Neuronal stem cell (in vitro differentiated cells): ENCODE measurements at regions not wholly inside any gene's neighbourhood (a gene's known extent, or its start where the extent isn't known, plus 50 kb on each side); places are given as distances from the start of the nearest gene placed in this dataset.

Source experiments
- DNase-seq: peaks from one replicate; pipeline ENCODE4 v3.0.0-alpha.2; 2013; ENCODE audit warnings: low spot score
- H2AFZ ChIP-seq: one replicate; pipeline ENCODE4 v1.6.1; 2013; ENCODE audit warnings: mild to moderate bottlenecking, low read length, inconsistent platforms
- H2AK5ac ChIP-seq: 2 replicates; pipeline ENCODE4 v1.6.1; 2013; ENCODE audit warnings: low read depth, mild to moderate bottlenecking, inconsistent platforms, low read length, moderate library complexity, mixed read lengths
- H2BK120ac ChIP-seq: 2 replicates; pipeline ENCODE4 v1.6.1; 2013; ENCODE audit warnings: low read depth, mild to moderate bottlenecking, inconsistent platforms, low read length, moderate library complexity, mixed read lengths
- H2BK12ac ChIP-seq: one replicate; pipeline ENCODE4 v1.6.1; 2013; ENCODE audit warnings: low read length, inconsistent platforms
- H2BK15ac ChIP-seq: 2 replicates; pipeline ENCODE4 v1.6.1; 2013; ENCODE audit warnings: mild to moderate bottlenecking, low read length, inconsistent platforms, mixed read lengths
- H2BK5ac ChIP-seq: one replicate; pipeline ENCODE4 v1.6.1; 2013; ENCODE audit warnings: inconsistent platforms, mild to moderate bottlenecking, low read length, moderate library complexity
- H3K14ac ChIP-seq: one replicate; pipeline ENCODE4 v1.6.1; 2013; ENCODE audit warnings: low read length, inconsistent platforms
- H3K18ac ChIP-seq: 2 replicates; pipeline ENCODE4 v1.6.1; 2013; ENCODE audit warnings: low read length, inconsistent platforms
- H3K23ac ChIP-seq: 2 replicates; pipeline ENCODE4 v1.6.1; 2013; ENCODE audit warnings: low read depth, mild to moderate bottlenecking, mixed read lengths, low read length, inconsistent platforms; ENCODE audit not compliant: poor library complexity
- H3K27ac ChIP-seq: replicated peaks from 3 replicates; pipeline ENCODE4 v1.5.1; 2013; ENCODE audit warnings: low read length, inconsistent platforms
- H3K27me3 ChIP-seq, 3 experiments: 2 replicates each; pipeline ENCODE4 v1.6.1; 2013; ENCODE audit warnings: low read length in 3 of 3, mild to moderate bottlenecking in 2 of 3, inconsistent platforms in 1 of 3, low read depth in 1 of 3, mixed read lengths in 1 of 3, moderate library complexity in 1 of 3; ENCODE audit not compliant: control insufficient read depth in 3 of 3, insufficient read depth in 3 of 3
- H3K36me3 ChIP-seq, 2 donors: replicated peaks in 1 of 2; 2 replicates each; pipeline ENCODE4 v1.6.1; 2013; ENCODE audit warnings: low read length in 2 of 2; ENCODE audit not compliant: control insufficient read depth in 2 of 2, insufficient read depth in 2 of 2
- H3K4ac ChIP-seq: 2 replicates; pipeline ENCODE4 v1.6.1; 2013; ENCODE audit warnings: inconsistent platforms, mild to moderate bottlenecking, low read length, moderate library complexity
- H3K4me1 ChIP-seq, 2 donors: 1 replicate in 1 of 2; 2 replicates in 1 of 2; pipeline ENCODE4 v1.6.1; 2013; ENCODE audit warnings: low read length in 2 of 2, low read depth in 1 of 2; ENCODE audit not compliant: control insufficient read depth in 2 of 2, insufficient read depth in 1 of 2
- H3K4me2 ChIP-seq: one replicate; pipeline ENCODE4 v1.6.1; 2013; ENCODE audit warnings: mild to moderate bottlenecking, low read length, inconsistent platforms; ENCODE audit not compliant: insufficient read depth, poor library complexity, severe bottlenecking
- H3K4me3 ChIP-seq, 2 donors: 2 replicates each; pipeline ENCODE4 v1.5.1; 2013; ENCODE audit warnings: low read length in 2 of 2, mild to moderate bottlenecking in 2 of 2, inconsistent platforms in 1 of 2, moderate library complexity in 1 of 2
- H3K79me1 ChIP-seq: one replicate; pipeline ENCODE4 v1.6.1; 2013; ENCODE audit warnings: low read depth, mild to moderate bottlenecking, inconsistent platforms, low read length, moderate library complexity
- H3K9ac ChIP-seq: one replicate; pipeline ENCODE4 v1.6.1; 2013; ENCODE audit warnings: mild to moderate bottlenecking, low read depth, low read length, inconsistent platforms; ENCODE audit not compliant: poor library complexity
- H3K9me3 ChIP-seq, 2 donors: replicated peaks in 1 of 2; 2 replicates each; pipeline versions ENCODE3 to v1.6.1; 2013; ENCODE audit warnings: low read length in 2 of 2, mild to moderate bottlenecking in 2 of 2, inconsistent platforms in 1 of 2, low read depth in 1 of 2, mixed read lengths in 1 of 2, moderate library complexity in 1 of 2; ENCODE audit not compliant: control insufficient read depth in 2 of 2, insufficient read depth in 1 of 2
- H4K8ac ChIP-seq: one replicate; pipeline ENCODE4 v1.6.1; 2013; ENCODE audit warnings: low read depth, mild to moderate bottlenecking, inconsistent platforms, low read length, moderate library complexity
- H4K91ac ChIP-seq: one replicate; pipeline ENCODE4 v1.6.1; 2013; ENCODE audit warnings: low read length, low read depth, mild to moderate bottlenecking, inconsistent platforms; ENCODE audit not compliant: poor library complexity
- WGBS, 2 donors: extraction: QIAGEN DNeasy Blood & Tissue Kit; methylation state at CpG; one replicate each; pipeline ENCODE4 v1.1.7; 2013; ENCODE audit warnings: missing lambda C conversion rate in 2 of 2, mixed read lengths in 1 of 2; ENCODE audit not compliant: insufficient read length in 2 of 2, insufficient replicate concordance in 1 of 2; ENCODE audit errors: extremely low coverage in 2 of 2; 5-methylcytosine and 5-hydroxymethylcytosine counted together

DNA sequence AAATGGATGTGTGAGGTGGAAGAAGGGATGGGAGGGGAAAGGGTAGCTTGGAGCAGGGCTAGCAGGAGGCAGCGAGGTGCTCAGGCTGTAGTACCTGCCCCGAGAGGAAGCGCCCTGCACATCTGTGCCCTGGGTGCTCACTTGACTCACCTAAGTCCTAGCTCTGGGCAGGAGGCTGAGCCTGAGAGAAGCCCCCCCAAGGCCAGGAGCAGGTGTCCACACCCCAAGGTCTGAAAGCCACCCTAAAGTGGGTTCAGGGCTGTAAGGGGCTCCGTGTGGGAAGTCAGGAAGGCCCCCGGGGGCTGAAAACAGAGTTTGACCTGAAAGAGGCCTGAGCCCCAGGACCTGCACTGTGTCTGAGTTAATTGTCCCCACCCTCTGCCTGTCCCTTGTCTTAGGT is 95.8 kb upstream of the PODXL start:
- Histone ChIP-seq H3K79me1 (peaks cover 6% of the 10 kb centered on the region), H3K18ac (peak overlapping the region; percentile 65), H3K9me3 (peaks cover 0 to 6% of the 10 kb centered on the region in 2 donors), H4K91ac (no peak overlapping the region), H3K4me3 (no peak overlapping the region), H3K4me1 (peaks cover 24 to 33% of the 10 kb centered on the region in 2 donors), H3K23ac (no peak overlapping the region), H3K14ac (no peak overlapping the region), H2BK15ac (no peak overlapping the region), H4K8ac (no peak overlapping the region), H3K27ac (no peak overlapping the region), H2BK120ac (no peak overlapping the region), H3K36me3 (no peaks in the 10 kb centered on the region), H2BK5ac (no peak overlapping the region), H2AFZ (no peak overlapping the region), H3K27me3 (peaks cover 0 to 2% (median 0%) of the 10 kb centered on the region in 3 experiments), H3K4me2 (no peak overlapping the region), H2BK12ac (no peak overlapping the region), H3K9ac (no peak overlapping the region), H3K4ac (no peak overlapping the region), H2AK5ac (peak overlapping the region; percentile 53)
- no peak for DNase-seq
- WGBS, 2 donors, result no CpG with 5 or more reads among the region's 5 CpGs

DNA sequence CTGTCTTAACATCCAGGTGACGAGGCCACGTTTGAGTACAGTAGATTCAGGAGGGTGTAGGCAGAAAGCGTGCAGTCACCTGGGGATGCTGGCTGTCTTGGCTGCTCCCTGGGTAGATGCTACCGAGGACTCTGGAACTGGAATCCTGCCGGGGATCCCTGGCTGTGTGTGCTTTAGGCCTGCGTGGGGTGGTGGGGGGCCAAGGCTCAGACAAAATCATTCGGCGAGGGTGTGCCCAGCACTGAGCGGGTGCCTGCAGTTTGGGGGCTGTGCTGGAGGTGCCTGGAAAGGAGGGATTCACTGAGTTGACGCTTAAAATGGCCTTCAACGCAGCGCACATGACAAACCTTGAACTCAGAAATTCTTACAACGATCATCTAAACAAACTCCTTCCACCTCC is 93.5 kb upstream of the PODXL start:
- peaks cover 0 to 6% of the 10 kb centered on the region in 2 donors for H3K9me3 ChIP-seq
- H3K36me3 ChIP-seq, result no peaks in the 10 kb centered on the region
- peak overlapping the region; percentile 73 for H2BK15ac ChIP-seq
- no peak overlapping the region for H3K4ac ChIP-seq
- H2BK5ac ChIP-seq, result no peak overlapping the region
- no peak overlapping the region for H3K4me2 ChIP-seq
- peak overlapping the region; percentile 77 for H2AK5ac ChIP-seq
- WGBS, 2 donors, result no CpG with 5 or more reads among the region's 13 CpGs
- no peak overlapping the region for H3K23ac ChIP-seq
- H2AFZ ChIP-seq, result no peak overlapping the region
- peak overlapping the region; percentile 49 for H3K18ac ChIP-seq
- peak overlapping the region; percentile 27 for H2BK12ac ChIP-seq
- H3K4me1 ChIP-seq, result peaks cover 15 to 26% of the 10 kb centered on the region in 2 donors
- H2BK120ac ChIP-seq, result no peak overlapping the region
- no peak overlapping the region for H3K4me3 ChIP-seq
- H3K79me1 ChIP-seq, result peaks cover 6% of the 10 kb centered on the region
- H4K8ac ChIP-seq, result no peak overlapping the region
- no peak overlapping the region for H3K9ac ChIP-seq
- no peak overlapping the region for H3K14ac ChIP-seq
- H4K91ac ChIP-seq, result no peak overlapping the region
- H3K27me3 ChIP-seq, result peaks cover 0 to 2% (median 0%) of the 10 kb centered on the region in 3 experiments
- DNase-seq, result no peak
- H3K27ac ChIP-seq, result no peak overlapping the region

DNA sequence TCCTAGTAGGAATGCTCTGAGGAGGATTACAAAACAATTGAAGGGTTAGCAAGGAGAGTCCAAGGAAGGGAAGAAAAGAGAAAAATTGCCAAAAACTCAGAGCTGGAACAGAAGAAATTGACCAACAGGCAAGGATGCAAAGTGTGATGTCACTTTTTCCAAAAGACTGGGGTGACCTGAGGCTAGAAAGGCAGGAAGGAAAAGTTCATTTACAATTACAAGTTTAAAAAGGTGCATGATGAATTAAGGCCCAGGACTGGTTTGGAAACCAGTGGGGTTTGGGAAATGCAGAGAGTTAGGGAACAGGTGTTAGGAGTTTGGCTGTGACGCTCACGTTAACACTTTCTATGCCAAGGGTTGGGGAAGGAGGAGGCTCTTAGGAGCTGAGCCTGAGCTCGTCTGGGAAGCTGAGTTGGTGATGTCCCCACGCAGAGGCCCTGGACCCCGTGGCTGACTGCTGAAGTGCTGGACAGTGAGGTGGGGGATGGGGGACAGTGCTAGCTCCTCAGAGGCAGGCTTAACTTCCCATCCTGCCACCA is 92.6 kb upstream of the PODXL start:
- peaks cover 0 to 2% (median 0%) of the 10 kb centered on the region in 3 experiments for H3K27me3 ChIP-seq
- H3K23ac ChIP-seq, result no peak overlapping the region
- H3K4ac ChIP-seq, result no peak overlapping the region
- H2AFZ ChIP-seq, result peak overlapping the region; percentile 45
- peaks cover 2% of the 10 kb centered on the region for H3K79me1 ChIP-seq
- H2BK120ac ChIP-seq, result no peak overlapping the region
- no peak overlapping the region for H3K14ac ChIP-seq
- no peak overlapping the region for H3K4me3 ChIP-seq
- peaks cover 14 to 23% of the 10 kb centered on the region in 2 donors for H3K4me1 ChIP-seq
- no CpG with 5 or more reads among the region's 5 CpGs for WGBS, 2 donors
- peak overlapping the region; percentile 76 for H4K91ac ChIP-seq
- no peak overlapping the region for H3K27ac ChIP-seq
- H2BK15ac ChIP-seq, result peak overlapping the region; percentile 73
- no peaks in the 10 kb centered on the region for H3K36me3 ChIP-seq
- H3K9ac ChIP-seq, result no peak overlapping the region
- no peak overlapping the region for H3K4me2 ChIP-seq
- H2AK5ac ChIP-seq, result no peak overlapping the region
- peaks cover 0 to 3% of the 10 kb centered on the region in 2 donors for H3K9me3 ChIP-seq
- H4K8ac ChIP-seq, result no peak overlapping the region
- no peak overlapping the region for H2BK12ac ChIP-seq
- DNase-seq, result no peak
- H2BK5ac ChIP-seq, result peak overlapping the region; percentile 4
- H3K18ac ChIP-seq, result peak overlapping the region; percentile 79

DNA sequence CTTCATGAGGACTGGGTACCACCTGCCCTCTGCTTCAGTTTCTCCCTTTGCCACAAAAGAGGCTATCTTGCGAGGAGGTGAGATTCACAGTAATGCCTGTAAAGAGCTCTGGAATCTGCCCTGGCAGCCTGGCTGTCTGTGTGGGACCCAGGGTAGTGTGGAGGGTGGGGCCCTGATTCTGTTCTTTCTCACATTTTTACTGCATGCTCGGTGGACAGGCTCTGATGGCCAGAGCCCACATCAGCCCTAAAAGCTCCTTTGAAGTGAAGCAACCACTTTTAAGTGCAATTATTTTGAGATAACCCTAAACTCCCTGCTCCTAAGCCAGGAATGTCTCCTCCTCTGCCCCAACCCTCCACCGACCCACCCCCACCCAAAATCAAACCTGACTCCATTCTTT is 92.1 kb upstream of the PODXL start:
- no peak overlapping the region for H2AK5ac ChIP-seq
- no peaks in the 10 kb centered on the region for H3K9me3 ChIP-seq
- H2BK12ac ChIP-seq, result no peak overlapping the region
- H2AFZ ChIP-seq, result peak overlapping the region; percentile 45
- H2BK5ac ChIP-seq, result no peak overlapping the region
- no peaks in the 10 kb centered on the region for H3K27me3 ChIP-seq
- no peak overlapping the region for H3K4me2 ChIP-seq
- no peak overlapping the region for H4K91ac ChIP-seq
- no peak overlapping the region for H3K27ac ChIP-seq
- no peak overlapping the region for H3K14ac ChIP-seq
- no peak overlapping the region for H3K4ac ChIP-seq
- peak overlapping the region; percentile 20 for H3K18ac ChIP-seq
- no peak overlapping the region for H3K4me3 ChIP-seq
- H3K79me1 ChIP-seq, result no peaks in the 10 kb centered on the region
- no peak overlapping the region for H3K23ac ChIP-seq
- no CpG with 5 or more reads among the region's 3 CpGs for WGBS, 2 donors
- no peak overlapping the region for H4K8ac ChIP-seq
- peaks cover 12 to 17% of the 10 kb centered on the region in 2 donors for H3K4me1 ChIP-seq
- DNase-seq, result no peak
- H2BK15ac ChIP-seq, result no peak overlapping the region
- H2BK120ac ChIP-seq, result peak overlapping the region; percentile 10
- H3K9ac ChIP-seq, result no peak overlapping the region
- H3K36me3 ChIP-seq, result no peaks in the 10 kb centered on the region
